Gastroesophageal sphincter (tissue), 4 donors: ENCODE measurements at regions not wholly inside any gene's neighbourhood (a gene's known extent, or its start where the extent isn't known, plus 50 kb on each side); places are given as distances from the start of the nearest gene placed in this dataset.
A peak's percentile ranks its signal among the peaks of the same experiment; 100 is the strongest.

Experiments used
- ATAC-seq: fragments of 150-250 bp; one replicate; pipeline ENCODE4 v1.9.1; 2016; ENCODE audit warnings: mild to moderate bottlenecking, moderate library complexity
- H3K27ac ChIP-seq, 4 donors: fragments of 200-600 bp; sonication (generic) in 3 of 4; 1 replicate in 3 of 4; 2 replicates in 1 of 4; pipeline ENCODE4 v1.5.1; 2016 to 2019
- H3K27me3 ChIP-seq: fragments of 200-600 bp; sonication (generic); one replicate; pipeline ENCODE4 v1.5.1; 2019
- H3K36me3 ChIP-seq, 2 donors: fragments of 200-600 bp; sonication (generic); one replicate each; pipeline ENCODE4 v1.5.1; 2019; ENCODE audit warnings: control low read depth in 1 of 2
- H3K4me1 ChIP-seq, 3 donors: fragments of 200-600 bp; sonication (generic); 1 replicate in 2 of 3; 2 replicates in 1 of 3; pipeline ENCODE4 v1.5.1; 2016 to 2019; ENCODE audit warnings: control low read depth in 2 of 3
- H3K4me3 ChIP-seq, 2 donors: fragments of 200-600 bp; sonication (generic); one replicate each; pipeline ENCODE4 v1.5.1; 2019; ENCODE audit warnings: mild to moderate bottlenecking in 1 of 2, moderate library complexity in 1 of 2
- H3K9me3 ChIP-seq, 3 donors: fragments of 200-600 bp; sonication (generic); one replicate each; pipeline ENCODE4 v1.5.1; 2017 to 2019; ENCODE audit warnings: control low read depth in 2 of 3
- EP300 ChIP-seq: sonication (generic); formaldehyde crosslinking; IDR thresholded peaks from one replicate; pipeline ENCODE4 v1.6.1; 2017; ENCODE audit warnings: antibody characterized with exemption, mild to moderate bottlenecking
- POLR2A ChIP-seq, 2 donors: fragments of 450-650 bp; IDR thresholded peaks; one replicate each; pipeline ENCODE4 v1.6.1; 2017; ENCODE audit warnings: antibody characterized with exemption in 2 of 2, mild to moderate bottlenecking in 2 of 2, moderate library complexity in 1 of 2
- POLR2AphosphoS5 ChIP-seq: sonication (generic); formaldehyde crosslinking; IDR thresholded peaks from one replicate; pipeline ENCODE4 v1.6.1; 2017; ENCODE audit warnings: antibody characterized with exemption
- WGBS, 2 donors: methylation state at CpG; one replicate each; pipeline ENCODE4 v1.1.5; 2018; ENCODE audit warnings: low coverage in 1 of 2; 5-methylcytosine and 5-hydroxymethylcytosine counted together
- TF ChIP-seq, protein P1 (sequence below), 4 experiments: fragments of 200-600 bp in 2 of 4; fragments of 450-650 bp in 2 of 4; sonication (generic) in 1 of 4; IDR thresholded peaks; one replicate each; pipeline ENCODE4 v1.5.1; 2017 to 2019; ENCODE audit warnings: antibody characterized with exemption in 4 of 4, mild to moderate bottlenecking in 2 of 4, moderate library complexity in 2 of 4

DNA sequence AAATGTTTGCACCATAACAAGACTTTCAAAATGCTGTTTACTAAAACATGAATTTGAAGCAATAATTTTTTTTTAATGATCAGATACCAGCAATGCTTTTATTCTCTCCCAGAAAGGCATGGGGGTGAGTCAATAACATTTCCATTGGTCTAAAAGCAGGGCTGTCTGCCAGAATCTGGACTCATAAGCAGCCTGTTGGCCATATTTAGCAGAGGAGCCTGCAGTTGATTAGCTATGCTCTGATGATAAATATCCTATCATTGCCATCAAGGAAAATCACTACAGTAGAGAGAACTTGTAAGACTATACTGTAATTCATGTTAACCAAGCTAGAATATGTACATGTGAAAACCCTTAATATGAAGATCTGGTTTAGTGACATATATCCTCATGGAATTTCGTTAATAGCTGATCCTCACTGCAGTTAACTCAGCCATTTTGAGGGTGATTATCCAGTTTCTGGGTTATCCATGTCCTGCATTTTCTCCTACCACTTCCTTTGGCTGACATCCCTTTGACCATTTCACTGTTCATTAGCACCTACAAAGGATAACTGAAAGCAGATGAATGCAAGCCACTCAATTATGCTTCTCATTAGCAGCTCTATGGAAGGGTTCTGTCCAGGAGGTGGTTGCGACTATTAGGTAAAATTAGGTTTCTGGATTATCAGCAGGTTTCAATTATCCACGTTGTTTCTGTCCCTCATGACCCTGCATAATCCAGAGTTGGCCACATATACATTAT lies 72.9 kb upstream of the DIAPH2 start:
- no peak for ATAC-seq
- Histone ChIP-seq H3K4me3 (no peak overlapping the region), H3K4me1 (no peaks in the 10 kb centered on the region), H3K27ac (no peak overlapping the region), H3K27me3 (no peaks in the 10 kb centered on the region), H3K9me3 (no peaks in the 10 kb centered on the region), H3K36me3 (no peaks in the 10 kb centered on the region)
- TF ChIP-seq EP300, result no peak
- WGBS, 2 donors, result 38 to 64% methylated on average over 2 to 3 of the region's 3 CpGs

DNA sequence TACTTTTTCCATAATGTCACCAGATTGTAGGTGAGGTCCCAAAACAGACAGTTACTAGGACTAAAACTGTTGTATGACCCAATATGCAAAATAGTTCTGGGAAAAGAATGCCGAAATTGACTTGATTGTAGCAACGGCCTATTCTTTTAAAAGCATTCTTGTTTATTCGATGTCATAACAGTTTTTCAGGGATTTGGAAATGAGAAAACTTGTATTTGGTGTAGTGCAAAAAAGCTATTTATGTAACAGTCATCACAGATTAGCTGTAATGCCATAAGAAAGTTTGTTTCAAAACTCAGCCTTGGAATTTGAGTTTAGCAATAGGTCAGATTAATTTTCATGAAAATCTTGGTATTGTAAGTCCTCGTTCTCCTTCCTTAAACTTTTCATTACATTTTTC lies 69.2 kb upstream of the DIAPH2 start:
- 38 to 50% methylated on average over 3 to 4 of the region's 4 CpGs for WGBS, 2 donors
- Histone ChIP-seq H3K4me3 (no peak overlapping the region), H3K9me3 (no peaks in the 10 kb centered on the region), H3K27ac (no peak overlapping the region), H3K36me3 (no peaks in the 10 kb centered on the region), H3K4me1 (no peaks in the 10 kb centered on the region), H3K27me3 (no peaks in the 10 kb centered on the region)
- ATAC-seq, result no peak
- TF ChIP-seq, protein P1, sequence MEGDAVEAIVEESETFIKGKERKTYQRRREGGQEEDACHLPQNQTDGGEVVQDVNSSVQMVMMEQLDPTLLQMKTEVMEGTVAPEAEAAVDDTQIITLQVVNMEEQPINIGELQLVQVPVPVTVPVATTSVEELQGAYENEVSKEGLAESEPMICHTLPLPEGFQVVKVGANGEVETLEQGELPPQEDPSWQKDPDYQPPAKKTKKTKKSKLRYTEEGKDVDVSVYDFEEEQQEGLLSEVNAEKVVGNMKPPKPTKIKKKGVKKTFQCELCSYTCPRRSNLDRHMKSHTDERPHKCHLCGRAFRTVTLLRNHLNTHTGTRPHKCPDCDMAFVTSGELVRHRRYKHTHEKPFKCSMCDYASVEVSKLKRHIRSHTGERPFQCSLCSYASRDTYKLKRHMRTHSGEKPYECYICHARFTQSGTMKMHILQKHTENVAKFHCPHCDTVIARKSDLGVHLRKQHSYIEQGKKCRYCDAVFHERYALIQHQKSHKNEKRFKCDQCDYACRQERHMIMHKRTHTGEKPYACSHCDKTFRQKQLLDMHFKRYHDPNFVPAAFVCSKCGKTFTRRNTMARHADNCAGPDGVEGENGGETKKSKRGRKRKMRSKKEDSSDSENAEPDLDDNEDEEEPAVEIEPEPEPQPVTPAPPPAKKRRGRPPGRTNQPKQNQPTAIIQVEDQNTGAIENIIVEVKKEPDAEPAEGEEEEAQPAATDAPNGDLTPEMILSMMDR (IDR thresholded peaks at IDR 0.05), result no peak
- peak; percentile 57 for TF ChIP-seq POLR2AphosphoS5

DNA sequence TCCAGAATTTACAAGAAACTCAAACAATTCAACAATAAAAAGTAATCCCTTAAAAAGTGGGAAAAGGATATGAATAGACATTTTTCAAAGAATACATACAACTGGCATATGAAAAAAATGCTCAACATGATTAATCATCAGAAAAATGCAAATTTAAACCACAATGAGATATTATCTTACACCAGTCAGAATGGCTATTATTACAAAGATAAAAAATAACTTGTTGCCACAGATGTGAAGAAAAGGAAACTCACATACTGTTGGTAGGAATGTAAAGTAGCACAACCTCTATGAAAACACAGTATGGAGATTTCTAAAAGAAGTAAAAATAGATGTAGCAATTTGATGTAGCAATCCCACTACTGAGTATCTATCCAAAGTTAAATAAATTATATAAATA lies 65.1 kb upstream of the DIAPH2 start:
- no peaks in the 10 kb centered on the region for H3K4me1 ChIP-seq
- no peaks in the 10 kb centered on the region for H3K27me3 ChIP-seq
- H3K9me3 ChIP-seq, result no peaks in the 10 kb centered on the region
- ATAC-seq, result no peak
- TF ChIP-seq POLR2A (IDR thresholded peaks at IDR 0.05), result no peak
- TF ChIP-seq, protein P1 (IDR thresholded peaks at IDR 0.05), result no peak
- no peak for TF ChIP-seq POLR2AphosphoS5
- no peak for TF ChIP-seq EP300
- H3K36me3 ChIP-seq, result no peaks in the 10 kb centered on the region
- no peak overlapping the region for H3K27ac ChIP-seq
- no peak overlapping the region for H3K4me3 ChIP-seq

DNA sequence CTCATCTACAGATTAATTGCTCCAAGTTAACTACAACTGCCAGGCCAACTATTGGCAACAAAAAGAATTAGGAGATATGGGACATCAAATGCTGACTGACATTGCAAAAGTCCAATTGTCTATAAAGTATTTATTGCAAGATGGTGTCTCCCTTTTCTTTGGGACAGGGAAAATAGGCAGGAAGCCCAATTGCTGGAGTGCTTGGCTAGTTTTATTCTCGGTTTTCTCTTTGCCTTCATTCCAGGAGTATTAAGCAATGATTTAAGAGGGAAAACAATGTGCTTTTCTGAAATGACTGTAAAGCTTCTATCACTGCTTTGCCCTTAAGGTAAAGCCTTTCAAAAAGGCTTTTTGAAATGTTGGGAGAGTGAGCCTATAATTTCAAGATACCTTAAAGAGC lies 62.8 kb upstream of the DIAPH2 start:
- Histone ChIP-seq H3K4me1 (no peaks in the 10 kb centered on the region), H3K9me3 (no peaks in the 10 kb centered on the region), H3K4me3 (no peak overlapping the region), H3K27me3 (no peaks in the 10 kb centered on the region), H3K27ac (no peak overlapping the region), H3K36me3 (no peaks in the 10 kb centered on the region)
- TF ChIP-seq, protein P1 (IDR thresholded peaks at IDR 0.05), result no peak
- no peak for TF ChIP-seq EP300
- no peak for TF ChIP-seq POLR2AphosphoS5
- no peak for TF ChIP-seq POLR2A (IDR thresholded peaks at IDR 0.05)
- no peak for ATAC-seq
- 20 to 29% methylated on average over 1 of the region's 1 CpG for WGBS, 2 donors
